ENCODE measurements at regions not wholly inside any gene's neighbourhood (a gene's known extent, or its start where the extent isn't known, plus 50 kb on each side); places are given as distances from the start of the nearest gene placed in this dataset.

DNA sequence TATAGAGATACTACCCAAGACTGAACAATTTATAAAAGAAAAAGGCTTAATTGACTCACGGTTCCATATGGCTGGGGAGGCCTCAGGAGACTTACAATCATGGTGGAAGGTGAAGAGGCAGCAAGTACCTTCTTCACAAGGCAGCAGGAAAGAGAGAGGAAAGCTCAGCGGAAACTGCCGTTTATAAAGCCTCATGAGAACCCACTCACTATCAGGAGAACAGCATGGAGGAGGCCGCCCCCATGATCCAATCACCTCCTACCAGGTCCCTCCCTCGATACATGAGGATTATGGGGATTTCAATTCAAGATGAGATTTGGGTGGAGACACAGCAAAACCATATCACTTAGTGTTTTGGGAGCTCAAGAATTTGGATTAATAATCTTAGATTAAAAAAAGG is 240.2 kb downstream of the UACA start:
- intact Hi-C loops (cut with DNase I), result no loop called here
- FAIRE-seq (no peak), DNase-seq (peak in 2 of 5 donors; percentile 3 to 9)
- H3K4me1 ChIP-seq (ENCODE audit: control insufficient read depth in 2 of 3, insufficient read depth in 2 of 3, low read depth in 1 of 3, low read length in 3 of 3), result no peaks in the 10 kb centered on the region
- TF ChIP-seq, protein P1, sequence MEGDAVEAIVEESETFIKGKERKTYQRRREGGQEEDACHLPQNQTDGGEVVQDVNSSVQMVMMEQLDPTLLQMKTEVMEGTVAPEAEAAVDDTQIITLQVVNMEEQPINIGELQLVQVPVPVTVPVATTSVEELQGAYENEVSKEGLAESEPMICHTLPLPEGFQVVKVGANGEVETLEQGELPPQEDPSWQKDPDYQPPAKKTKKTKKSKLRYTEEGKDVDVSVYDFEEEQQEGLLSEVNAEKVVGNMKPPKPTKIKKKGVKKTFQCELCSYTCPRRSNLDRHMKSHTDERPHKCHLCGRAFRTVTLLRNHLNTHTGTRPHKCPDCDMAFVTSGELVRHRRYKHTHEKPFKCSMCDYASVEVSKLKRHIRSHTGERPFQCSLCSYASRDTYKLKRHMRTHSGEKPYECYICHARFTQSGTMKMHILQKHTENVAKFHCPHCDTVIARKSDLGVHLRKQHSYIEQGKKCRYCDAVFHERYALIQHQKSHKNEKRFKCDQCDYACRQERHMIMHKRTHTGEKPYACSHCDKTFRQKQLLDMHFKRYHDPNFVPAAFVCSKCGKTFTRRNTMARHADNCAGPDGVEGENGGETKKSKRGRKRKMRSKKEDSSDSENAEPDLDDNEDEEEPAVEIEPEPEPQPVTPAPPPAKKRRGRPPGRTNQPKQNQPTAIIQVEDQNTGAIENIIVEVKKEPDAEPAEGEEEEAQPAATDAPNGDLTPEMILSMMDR (IDR thresholded peaks at IDR 0.05; ENCODE audit: borderline replicate concordance, extremely low read depth, insufficient read depth), result no peak
- no peaks in the 10 kb centered on the region for H3K27me3 ChIP-seq (ENCODE audit: control insufficient read depth, insufficient read depth, low read length)
- no peak overlapping the region for H3K27ac ChIP-seq (ENCODE audit: low read depth in 2 of 2, low read length in 2 of 2)
- H3K4me3 ChIP-seq (ENCODE audit: low read length in 3 of 3), result no peak overlapping the region
- no peaks in the 10 kb centered on the region for H3K36me3 ChIP-seq (ENCODE audit: control insufficient read depth in 2 of 3, insufficient read depth in 3 of 3, low read length in 3 of 3)
- H3K9me3 ChIP-seq (ENCODE audit: control insufficient read depth in 2 of 3, insufficient read depth in 1 of 3, low read length in 3 of 3), result no peaks in the 10 kb centered on the region
- H3K9ac ChIP-seq (ENCODE audit: low read length in 3 of 3), result no peak overlapping the region

DNA sequence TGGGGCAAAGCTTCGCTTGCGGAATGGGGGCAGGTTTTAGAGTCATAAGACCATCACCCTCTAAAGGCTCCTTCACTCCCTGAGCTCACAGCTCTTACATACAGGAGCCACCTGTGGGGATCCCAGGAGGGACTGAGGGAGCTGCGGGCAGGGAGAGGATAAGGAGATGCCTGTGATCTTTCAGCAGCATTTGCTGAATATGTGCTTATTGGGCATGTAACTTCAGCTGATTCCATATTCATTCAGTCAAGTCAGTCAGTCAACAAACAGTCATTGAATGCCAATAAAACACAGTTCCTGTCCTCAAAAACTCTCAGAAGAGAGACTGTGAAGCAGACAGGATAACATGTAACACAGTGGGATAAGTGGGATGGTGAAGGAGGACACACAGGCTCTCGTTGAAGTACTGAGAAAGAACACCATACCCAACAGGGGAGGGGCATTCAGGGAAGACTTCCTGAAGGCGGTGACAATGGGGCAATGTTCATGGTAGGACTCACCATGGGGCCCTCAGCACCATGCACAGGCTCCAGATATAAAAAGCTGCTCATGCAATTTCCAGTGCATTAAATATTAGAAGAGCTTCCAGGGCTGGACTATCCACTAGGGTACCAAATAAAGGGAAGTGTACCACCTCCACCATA is 240.9 kb downstream of the UACA start:
- Histone ChIP-seq H3K36me3 (ENCODE audit: control insufficient read depth in 2 of 3, insufficient read depth in 3 of 3, low read length in 3 of 3) (no peaks in the 10 kb centered on the region), H3K27ac (ENCODE audit: low read depth in 2 of 2, low read length in 2 of 2) (no peak overlapping the region), H3K4me3 (ENCODE audit: low read length in 3 of 3) (no peak overlapping the region), H3K27me3 (ENCODE audit: control insufficient read depth, insufficient read depth, low read length) (no peaks in the 10 kb centered on the region), H3K9ac (ENCODE audit: low read length in 3 of 3) (no peak overlapping the region), H3K4me1 (ENCODE audit: control insufficient read depth in 2 of 3, insufficient read depth in 2 of 3, low read depth in 1 of 3, low read length in 3 of 3) (no peaks in the 10 kb centered on the region), H3K9me3 (ENCODE audit: control insufficient read depth in 2 of 3, insufficient read depth in 1 of 3, low read length in 3 of 3) (no peaks in the 10 kb centered on the region)
- TF ChIP-seq, protein P1 (IDR thresholded peaks at IDR 0.05; ENCODE audit: borderline replicate concordance, extremely low read depth, insufficient read depth), result no peak
- DNase-seq (peak in 1 of 5 donors; percentile 15), FAIRE-seq (no peak)
- intact Hi-C loops (cut with DNase I), result no loop called here

DNA sequence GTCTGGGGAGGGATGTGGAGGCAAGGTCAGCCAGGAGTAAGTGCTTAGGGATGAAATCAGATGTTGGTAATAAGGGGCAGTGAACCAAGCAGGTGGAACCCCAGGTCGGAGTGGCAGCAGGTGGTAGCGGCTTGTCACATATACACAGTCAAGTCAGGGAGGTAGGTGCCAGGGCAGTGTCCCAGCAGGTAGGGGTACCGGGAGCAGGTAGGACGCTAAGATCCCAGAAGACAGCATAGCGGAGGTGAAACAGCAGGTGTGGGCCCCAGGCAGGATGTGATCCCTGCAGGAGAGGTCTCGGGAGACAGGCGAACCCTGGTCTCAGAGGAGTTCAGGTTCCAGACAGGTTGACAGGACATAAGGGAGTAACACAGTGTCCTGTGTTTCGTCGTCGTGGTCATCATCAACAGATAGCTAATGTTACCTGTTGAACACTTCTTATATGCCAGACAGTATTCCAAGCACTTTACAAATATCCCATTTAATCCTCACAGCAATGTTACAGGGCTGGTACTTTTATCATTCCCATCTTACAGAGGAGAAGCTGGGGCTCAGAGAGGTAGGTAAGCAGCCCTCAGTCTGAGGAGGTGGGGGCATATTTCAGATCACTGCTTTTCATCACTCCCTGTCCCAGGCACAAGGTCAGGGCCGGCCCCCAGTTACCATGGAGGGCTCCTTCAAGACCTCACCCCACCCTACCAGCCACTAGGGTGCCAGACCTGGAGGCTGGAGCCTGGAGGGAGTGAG is 241.6 kb downstream of the UACA start:
- FAIRE-seq, result no peak
- intact Hi-C loops (cut with DNase I), result no loop called here
- no peak overlapping the region for H3K9ac ChIP-seq (ENCODE audit: low read length in 3 of 3)
- H3K4me1 ChIP-seq (ENCODE audit: control insufficient read depth in 2 of 3, insufficient read depth in 2 of 3, low read depth in 1 of 3, low read length in 3 of 3), result no peaks in the 10 kb centered on the region
- TF ChIP-seq, protein P1 (IDR thresholded peaks at IDR 0.05; ENCODE audit: borderline replicate concordance, extremely low read depth, insufficient read depth), result no peak
- no peaks in the 10 kb centered on the region for H3K36me3 ChIP-seq (ENCODE audit: control insufficient read depth in 2 of 3, insufficient read depth in 3 of 3, low read length in 3 of 3)
- H3K4me3 ChIP-seq (ENCODE audit: low read length in 3 of 3), result no peak overlapping the region
- no peak overlapping the region for H3K27ac ChIP-seq (ENCODE audit: low read depth in 2 of 2, low read length in 2 of 2)
- DNase-seq, result peak in 1 of 5 donors; percentile 30
- no peaks in the 10 kb centered on the region for H3K27me3 ChIP-seq (ENCODE audit: control insufficient read depth, insufficient read depth, low read length)
- H3K9me3 ChIP-seq (ENCODE audit: control insufficient read depth in 2 of 3, insufficient read depth in 1 of 3, low read length in 3 of 3), result no peaks in the 10 kb centered on the region
